LNCAP (cell line): ENCODE measurements at regions not wholly inside any gene's neighbourhood (a gene's known extent, or its start where the extent isn't known, plus 50 kb on each side); places are given as distances from the start of the nearest gene placed in this dataset.

ENCODE experiments used
- CTCF ChIP-seq: fragments of 450-650 bp; IDR thresholded peaks from 2 replicates; pipeline ENCODE4 v1.5.1; 2017; ENCODE audit warnings: mild to moderate bottlenecking

GRCh38 chr4:188411805-188412204, 272.6 kb downstream of the TRIML1 start:
- TF ChIP-seq CTCF = no peak

GRCh38 chr4:188412499-188412898, 273.3 kb downstream of the TRIML1 start:
- TF ChIP-seq CTCF = no peak

DNA sequence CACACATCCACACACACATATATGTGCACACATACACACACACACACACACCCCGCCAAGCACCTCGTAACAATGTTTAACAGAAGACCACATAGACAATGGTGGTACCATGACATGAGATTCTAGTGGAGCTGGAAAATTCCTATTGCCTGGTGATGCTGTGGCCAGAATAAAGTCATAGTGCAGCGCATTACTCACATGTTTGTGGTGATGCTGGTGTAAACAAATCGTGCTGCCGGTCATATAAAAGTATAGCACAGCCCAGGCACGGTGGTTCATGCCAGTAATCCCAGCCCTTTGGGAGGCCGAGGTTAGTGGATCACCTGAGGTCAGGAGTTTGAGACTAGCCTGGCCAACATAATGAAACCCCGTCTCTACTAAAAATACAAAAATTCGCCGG, 275.2 kb downstream of the TRIML1 start:
- no peak for TF ChIP-seq CTCF

GRCh38 chr4:188417181-188417580, 277.9 kb downstream of the TRIML1 start:
- no peak for TF ChIP-seq CTCF

DNA sequence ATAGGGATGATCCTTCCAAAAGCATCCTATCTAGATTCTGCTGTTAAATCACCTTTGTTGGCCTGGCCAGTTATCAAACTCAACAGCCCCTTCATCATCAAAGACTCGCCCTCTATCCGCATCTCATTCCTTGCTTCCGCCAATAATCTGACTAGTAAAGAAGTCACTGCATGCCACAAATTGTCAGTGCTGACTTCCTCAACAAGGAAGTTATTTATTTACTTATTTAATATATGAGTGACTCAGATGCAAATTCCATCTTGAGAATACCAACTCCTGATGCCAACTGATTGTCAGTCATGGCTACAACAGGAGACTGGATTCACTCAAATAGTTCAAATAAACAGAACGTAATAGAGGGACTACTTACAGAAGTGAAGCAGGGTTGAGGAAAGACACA, 283.8 kb downstream of the TRIML1 start:
- no peak for TF ChIP-seq CTCF

DNA sequence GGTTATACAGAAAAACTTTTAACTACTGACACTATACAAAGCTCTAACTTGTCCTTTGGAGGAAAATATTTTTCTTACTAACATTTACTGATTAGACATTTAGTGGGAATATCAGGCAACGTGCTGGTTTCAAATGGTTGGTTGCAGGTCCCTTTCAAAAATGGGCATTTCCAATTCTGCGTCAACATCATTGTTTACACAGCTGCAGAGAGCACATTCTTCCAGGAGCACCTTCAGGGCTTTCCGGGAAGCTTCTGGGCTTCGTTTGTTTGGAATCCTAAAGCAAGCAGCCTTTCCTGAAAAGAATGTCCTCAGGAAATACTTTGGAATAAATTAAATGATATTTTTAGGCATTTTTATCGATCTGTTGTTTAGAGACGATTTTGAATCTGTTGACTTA, 289.7 kb downstream of the TRIML1 start:
- TF ChIP-seq CTCF = no peak

- TF ChIP-seq CTCF = no peak
Observed at GRCh38 chr4:188429965-188430364, 290.7 kb downstream of the TRIML1 start.

DNA sequence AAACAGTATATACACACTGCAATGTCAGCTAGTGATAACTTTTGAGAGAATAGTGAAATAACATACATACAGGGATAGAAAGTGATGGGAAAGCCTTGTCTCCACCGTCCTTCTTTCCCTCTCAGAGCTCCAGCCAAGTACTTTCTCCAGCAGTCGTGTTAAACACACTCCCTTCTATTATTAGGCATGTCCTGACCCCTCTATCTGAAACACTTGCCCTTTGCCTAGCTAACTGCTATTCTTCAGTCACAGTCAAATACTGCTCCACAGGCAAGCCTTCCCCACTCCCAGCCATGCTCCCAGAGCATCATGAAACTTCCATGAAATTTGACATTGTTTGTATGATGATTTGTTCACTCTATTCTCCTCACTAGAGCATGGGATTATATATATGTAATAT, 291.1 kb downstream of the TRIML1 start:
- TF ChIP-seq CTCF = no peak
